Gastroesophageal sphincter (tissue), 3 donors: ENCODE measurements at regions not wholly inside any gene's neighbourhood (a gene's known extent, or its start where the extent isn't known, plus 50 kb on each side); places are given as distances from the start of the nearest gene placed in this dataset.

ENCODE experiments used
- CTCF ChIP-seq, 4 experiments: fragments of 200-600 bp in 2 of 4; fragments of 450-650 bp in 2 of 4; sonication (generic) in 1 of 4; IDR thresholded peaks; one replicate each; pipeline ENCODE4 v1.5.1; 2017 to 2019; ENCODE audit warnings: antibody characterized with exemption in 4 of 4, mild to moderate bottlenecking in 2 of 4, moderate library complexity in 2 of 4
- EP300 ChIP-seq: sonication (generic); formaldehyde crosslinking; IDR thresholded peaks from one replicate; pipeline ENCODE4 v1.6.1; 2017; ENCODE audit warnings: antibody characterized with exemption, mild to moderate bottlenecking

- TF ChIP-seq CTCF (IDR thresholded peaks at IDR 0.05) = no peak
- no peak for TF ChIP-seq EP300
These were observed 128.9 kb downstream of the ZNF365 start for GRCh38 chr10:62502995-62503613.
